ENCODE measurements at regions not wholly inside any gene's neighbourhood (a gene's known extent, or its start where the extent isn't known, plus 50 kb on each side); places are given as distances from the start of the nearest gene placed in this dataset.

GRCh38 chr1:242824435-242824834 lies 299.9 kb upstream of the PLD5 start:
- H3K79me2 ChIP-seq (ENCODE audit: insufficient read depth, low read length): no peaks in the 10 kb centered on the region
- H2AFZ ChIP-seq (ENCODE audit: low read depth, low read length, poor library complexity, severe bottlenecking): no peak overlapping the region
- H3K4me2 ChIP-seq (ENCODE audit: low read length): no peak overlapping the region
- no TSS peak for BruUV-seq (replicated peaks)
- no peaks in the 10 kb centered on the region for H3K9me2 ChIP-seq (ENCODE audit: insufficient read depth)
- H3K9me3 ChIP-seq (ENCODE audit: control insufficient read depth in 1 of 2, insufficient read depth in 1 of 2, low read depth in 1 of 2, low read length in 2 of 2): no peaks in the 10 kb centered on the region
- no peaks in the 10 kb centered on the region for H3K4me1 ChIP-seq (ENCODE audit: control insufficient read depth in 1 of 2, insufficient read depth in 2 of 2, low read length in 2 of 2)
- POLR2A ChIA-PET: no interaction called here
- DNase-seq (ENCODE audit: low read depth, low spot score): no peak
- RAD21 ChIA-PET (ENCODE audit: low non-redundant PET in 1 of 2, low total read pairs in 2 of 2, uncharacterized antibody in 2 of 2, unreplicated experiment in 2 of 2): no interaction called here
- no peaks in the 10 kb centered on the region for H3K36me3 ChIP-seq (ENCODE audit: control insufficient read depth in 1 of 2, insufficient read depth in 2 of 2, low read length in 2 of 2)
- no peak for ATAC-seq
- H3K27ac ChIP-seq (ENCODE audit: low read depth, low read length): no peak overlapping the region
- no peaks in the 10 kb centered on the region for H4K20me1 ChIP-seq (ENCODE audit: insufficient read depth)
- H3K4me3 ChIP-seq (replicated peaks in 1 of 2; ENCODE audit: low read depth in 1 of 2, low read length in 2 of 2): no peak overlapping the region
- no peak for TF ChIP-seq CEBPB (IDR thresholded peaks at IDR 0.05; ENCODE audit: low read depth)
- no peak for TF ChIP-seq MAX (IDR thresholded peaks at IDR 0.05)
- no peak for TF ChIP-seq SRF (IDR thresholded peaks at IDR 0.05; ENCODE audit: low read depth)
- no peak for TF ChIP-seq JUND (IDR thresholded peaks at IDR 0.05)
- TF ChIP-seq, protein P1, sequence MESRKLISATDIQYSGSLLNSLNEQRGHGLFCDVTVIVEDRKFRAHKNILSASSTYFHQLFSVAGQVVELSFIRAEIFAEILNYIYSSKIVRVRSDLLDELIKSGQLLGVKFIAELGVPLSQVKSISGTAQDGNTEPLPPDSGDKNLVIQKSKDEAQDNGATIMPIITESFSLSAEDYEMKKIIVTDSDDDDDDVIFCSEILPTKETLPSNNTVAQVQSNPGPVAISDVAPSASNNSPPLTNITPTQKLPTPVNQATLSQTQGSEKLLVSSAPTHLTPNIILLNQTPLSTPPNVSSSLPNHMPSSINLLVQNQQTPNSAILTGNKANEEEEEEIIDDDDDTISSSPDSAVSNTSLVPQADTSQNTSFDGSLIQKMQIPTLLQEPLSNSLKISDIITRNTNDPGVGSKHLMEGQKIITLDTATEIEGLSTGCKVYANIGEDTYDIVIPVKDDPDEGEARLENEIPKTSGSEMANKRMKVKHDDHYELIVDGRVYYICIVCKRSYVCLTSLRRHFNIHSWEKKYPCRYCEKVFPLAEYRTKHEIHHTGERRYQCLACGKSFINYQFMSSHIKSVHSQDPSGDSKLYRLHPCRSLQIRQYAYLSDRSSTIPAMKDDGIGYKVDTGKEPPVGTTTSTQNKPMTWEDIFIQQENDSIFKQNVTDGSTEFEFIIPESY (IDR thresholded peaks at IDR 0.05; ENCODE audit: extremely low read depth, insufficient replicate concordance, low read length): no peak
- no peak for TF ChIP-seq CBX3 (IDR thresholded peaks at IDR 0.05; ENCODE audit: low read depth)
- TF ChIP-seq CTCF (IDR thresholded peaks at IDR 0.05 in 2 of 3, conservative IDR thresholded peaks at IDR 0.05 in 1 of 3; ENCODE audit: borderline replicate concordance in 1 of 3, insufficient read depth in 1 of 3, low read depth in 2 of 3, low read length in 2 of 3): no peak
- TF ChIP-seq POLR2A (IDR thresholded peaks at IDR 0.05; ENCODE audit: borderline replicate concordance, extremely low read depth, insufficient read depth, insufficient read length): no peak
- no peak for TF ChIP-seq EZH2 (IDR thresholded peaks at IDR 0.05)
- no peak for TF ChIP-seq EZH2phosphoT487 (IDR thresholded peaks at IDR 0.05; ENCODE audit: borderline replicate concordance)
- TF ChIP-seq YY1 (IDR thresholded peaks at IDR 0.05; ENCODE audit: extremely low read depth, insufficient replicate concordance, low read depth, low read length): no peak
- no peak overlapping the region for H3K9ac ChIP-seq (ENCODE audit: low read length)
- peaks cover under 1% of the 10 kb centered on the region; the same call in 1 of the 2 replicates for H3K27me3 ChIP-seq (ENCODE audit: insufficient read depth, low read length)
- CTCF ChIA-PET: no interaction called here
- intact Hi-C loops (cut with micrococcal nuclease): no loop called here
